K562 (cell line): ENCODE measurements at regions not wholly inside any gene's neighbourhood (a gene's known extent, or its start where the extent isn't known, plus 50 kb on each side); places are given as distances from the start of the nearest gene placed in this dataset.

ENCODE experiments used
- BMI1 ChIP-seq: fragments of 150-350 bp; IDR thresholded peaks from 2 replicates; pipeline ENCODE4 v1.6.1; 2014; ENCODE audit warnings: low read length
- KAT2B ChIP-seq: IDR thresholded peaks from one replicate; pipeline ENCODE4 v1.6.1; 2012; ENCODE audit warnings: low read depth, mild to moderate bottlenecking, control low read depth, inconsistent platforms, low read length, moderate library complexity
- NFE2L1 ChIP-seq: fragments of 450-650 bp; IDR thresholded peaks from 2 replicates; pipeline ENCODE4 v1.6.1; 2016; ENCODE audit warnings: missing genetic modification characterization, low read depth, mild to moderate bottlenecking, missing compliant biosample characterization, moderate library complexity, borderline replicate concordance
- NONO ChIP-seq, 2 experiments: fragments of 200-400 bp in 1 of 2; fragments of 450-650 bp in 1 of 2; formaldehyde crosslinking in 1 of 2; IDR thresholded peaks; 2 replicates each; pipeline ENCODE4 v1.6.1; 2017; ENCODE audit warnings: low read depth in 2 of 2, mild to moderate bottlenecking in 2 of 2, moderate library complexity in 2 of 2, low read length in 1 of 2
- PURB ChIP-seq: sonication (generic); formaldehyde crosslinking; IDR thresholded peaks from 2 replicates; pipeline ENCODE4 v1.9.0; 2021; ENCODE audit warnings: low read depth, mild to moderate bottlenecking, missing genetic modification reagents
- RCOR1 ChIP-seq, 2 experiments: IDR thresholded peaks; 2 replicates each; pipeline ENCODE4 v1.6.1; 2012; ENCODE audit warnings: low read depth in 2 of 2, low read length in 2 of 2, borderline replicate concordance in 1 of 2, improper control_type of control experiment in 1 of 2
- STAG1 ChIP-seq: sonication (generic); formaldehyde crosslinking; IDR thresholded peaks from 2 replicates; pipeline ENCODE4 v1.5.0; 2020; ENCODE audit warnings: missing genetic modification reagents, borderline replicate concordance
- ZNF668 ChIP-seq: fragments of 250-450 bp; sonication (Bioruptor Pico); IDR thresholded peaks from 2 replicates; pipeline ENCODE4 v1.8.0; 2022; ENCODE audit warnings: mild to moderate bottlenecking, inconsistent platforms
- ZZZ3 ChIP-seq: fragments of 450-650 bp; IDR thresholded peaks from 2 replicates; pipeline ENCODE4 v1.6.1; 2016; ENCODE audit warnings: antibody characterized with exemption, mild to moderate bottlenecking, moderate library complexity
- TF ChIP-seq, protein P1 (sequence below): fragments of 200-600 bp; sonication (generic); IDR thresholded peaks from one replicate; pipeline ENCODE4 v1.6.1; 2012; ENCODE audit warnings: mild to moderate bottlenecking, low read depth, low read length, inconsistent platforms
- TF ChIP-seq, protein P2 (sequence below): fragments of 450-650 bp; IDR thresholded peaks from 2 replicates; pipeline ENCODE4 v1.6.1; 2018; ENCODE audit warnings: mild to moderate bottlenecking, low read depth; ENCODE audit not compliant: partially characterized antibody
- TF ChIP-seq, protein P3 (sequence below): sonication (generic); formaldehyde crosslinking; IDR thresholded peaks from 2 replicates; pipeline ENCODE4 v1.8.1; 2023; ENCODE audit warnings: mild to moderate bottlenecking, missing genetic modification reagents

DNA sequence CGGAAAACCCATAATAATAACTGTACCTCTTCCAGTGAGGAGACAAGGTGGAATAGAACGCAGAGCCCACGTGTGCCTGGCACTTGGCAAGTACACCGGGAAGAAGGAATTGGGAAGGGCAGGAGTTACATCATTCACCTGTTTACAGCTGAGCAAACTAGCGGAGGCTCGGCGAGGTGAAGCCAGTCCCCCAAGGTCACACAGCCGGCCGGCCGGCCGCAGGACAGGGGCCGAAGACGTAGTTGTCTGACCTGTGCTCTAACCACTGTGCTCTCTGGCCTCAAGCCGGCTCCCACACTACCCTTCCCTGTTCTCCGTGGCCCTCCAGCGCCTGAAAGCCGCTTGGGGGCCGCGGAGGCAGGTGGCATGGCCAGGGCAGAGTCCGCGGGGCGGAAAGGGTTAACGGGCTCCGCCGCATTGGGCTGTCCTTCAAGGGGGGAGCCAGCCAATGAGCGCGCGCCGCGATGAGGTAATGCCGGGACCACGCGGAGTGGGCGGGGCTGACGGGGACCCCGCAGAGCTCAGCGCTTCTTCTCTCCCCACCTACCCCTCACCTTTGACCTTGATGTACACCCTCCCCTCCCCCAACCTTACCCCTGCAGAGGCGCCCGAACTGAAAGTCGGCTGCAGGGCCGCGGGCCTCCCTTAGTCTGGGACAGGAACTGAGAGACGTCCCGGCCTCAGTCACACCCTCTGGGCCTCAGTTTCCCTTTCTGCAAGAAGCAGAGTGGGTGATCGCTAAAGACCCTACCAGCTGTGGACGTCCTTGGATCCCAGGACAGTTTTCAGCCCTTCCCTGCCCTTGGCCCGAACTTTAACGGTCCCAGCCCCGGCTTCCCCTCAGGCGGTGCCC is 125.1 kb downstream of the C9orf50 start (continued):
- TF ChIP-seq KAT2B (no peak), NFE2L1 (no peak), ZZZ3 (no peak), PURB (CRISPR knock-in tag) (no peak), NONO (IDR thresholded peaks at IDR 0.05; ENCODE audit: low read depth in 2 of 2, low read length in 1 of 2) (no peak), STAG1 (no peak), RCOR1 (IDR thresholded peaks at IDR 0.05; ENCODE audit: borderline replicate concordance in 1 of 2, low read depth in 2 of 2, low read length in 2 of 2) (peak in 1 of 2 experiments; percentile 10; a peak in 1 of 4 replicates), BMI1 (no peak), ZNF668 (CRISPR knock-in tag) (no peak)
- TF ChIP-seq, protein P1, sequence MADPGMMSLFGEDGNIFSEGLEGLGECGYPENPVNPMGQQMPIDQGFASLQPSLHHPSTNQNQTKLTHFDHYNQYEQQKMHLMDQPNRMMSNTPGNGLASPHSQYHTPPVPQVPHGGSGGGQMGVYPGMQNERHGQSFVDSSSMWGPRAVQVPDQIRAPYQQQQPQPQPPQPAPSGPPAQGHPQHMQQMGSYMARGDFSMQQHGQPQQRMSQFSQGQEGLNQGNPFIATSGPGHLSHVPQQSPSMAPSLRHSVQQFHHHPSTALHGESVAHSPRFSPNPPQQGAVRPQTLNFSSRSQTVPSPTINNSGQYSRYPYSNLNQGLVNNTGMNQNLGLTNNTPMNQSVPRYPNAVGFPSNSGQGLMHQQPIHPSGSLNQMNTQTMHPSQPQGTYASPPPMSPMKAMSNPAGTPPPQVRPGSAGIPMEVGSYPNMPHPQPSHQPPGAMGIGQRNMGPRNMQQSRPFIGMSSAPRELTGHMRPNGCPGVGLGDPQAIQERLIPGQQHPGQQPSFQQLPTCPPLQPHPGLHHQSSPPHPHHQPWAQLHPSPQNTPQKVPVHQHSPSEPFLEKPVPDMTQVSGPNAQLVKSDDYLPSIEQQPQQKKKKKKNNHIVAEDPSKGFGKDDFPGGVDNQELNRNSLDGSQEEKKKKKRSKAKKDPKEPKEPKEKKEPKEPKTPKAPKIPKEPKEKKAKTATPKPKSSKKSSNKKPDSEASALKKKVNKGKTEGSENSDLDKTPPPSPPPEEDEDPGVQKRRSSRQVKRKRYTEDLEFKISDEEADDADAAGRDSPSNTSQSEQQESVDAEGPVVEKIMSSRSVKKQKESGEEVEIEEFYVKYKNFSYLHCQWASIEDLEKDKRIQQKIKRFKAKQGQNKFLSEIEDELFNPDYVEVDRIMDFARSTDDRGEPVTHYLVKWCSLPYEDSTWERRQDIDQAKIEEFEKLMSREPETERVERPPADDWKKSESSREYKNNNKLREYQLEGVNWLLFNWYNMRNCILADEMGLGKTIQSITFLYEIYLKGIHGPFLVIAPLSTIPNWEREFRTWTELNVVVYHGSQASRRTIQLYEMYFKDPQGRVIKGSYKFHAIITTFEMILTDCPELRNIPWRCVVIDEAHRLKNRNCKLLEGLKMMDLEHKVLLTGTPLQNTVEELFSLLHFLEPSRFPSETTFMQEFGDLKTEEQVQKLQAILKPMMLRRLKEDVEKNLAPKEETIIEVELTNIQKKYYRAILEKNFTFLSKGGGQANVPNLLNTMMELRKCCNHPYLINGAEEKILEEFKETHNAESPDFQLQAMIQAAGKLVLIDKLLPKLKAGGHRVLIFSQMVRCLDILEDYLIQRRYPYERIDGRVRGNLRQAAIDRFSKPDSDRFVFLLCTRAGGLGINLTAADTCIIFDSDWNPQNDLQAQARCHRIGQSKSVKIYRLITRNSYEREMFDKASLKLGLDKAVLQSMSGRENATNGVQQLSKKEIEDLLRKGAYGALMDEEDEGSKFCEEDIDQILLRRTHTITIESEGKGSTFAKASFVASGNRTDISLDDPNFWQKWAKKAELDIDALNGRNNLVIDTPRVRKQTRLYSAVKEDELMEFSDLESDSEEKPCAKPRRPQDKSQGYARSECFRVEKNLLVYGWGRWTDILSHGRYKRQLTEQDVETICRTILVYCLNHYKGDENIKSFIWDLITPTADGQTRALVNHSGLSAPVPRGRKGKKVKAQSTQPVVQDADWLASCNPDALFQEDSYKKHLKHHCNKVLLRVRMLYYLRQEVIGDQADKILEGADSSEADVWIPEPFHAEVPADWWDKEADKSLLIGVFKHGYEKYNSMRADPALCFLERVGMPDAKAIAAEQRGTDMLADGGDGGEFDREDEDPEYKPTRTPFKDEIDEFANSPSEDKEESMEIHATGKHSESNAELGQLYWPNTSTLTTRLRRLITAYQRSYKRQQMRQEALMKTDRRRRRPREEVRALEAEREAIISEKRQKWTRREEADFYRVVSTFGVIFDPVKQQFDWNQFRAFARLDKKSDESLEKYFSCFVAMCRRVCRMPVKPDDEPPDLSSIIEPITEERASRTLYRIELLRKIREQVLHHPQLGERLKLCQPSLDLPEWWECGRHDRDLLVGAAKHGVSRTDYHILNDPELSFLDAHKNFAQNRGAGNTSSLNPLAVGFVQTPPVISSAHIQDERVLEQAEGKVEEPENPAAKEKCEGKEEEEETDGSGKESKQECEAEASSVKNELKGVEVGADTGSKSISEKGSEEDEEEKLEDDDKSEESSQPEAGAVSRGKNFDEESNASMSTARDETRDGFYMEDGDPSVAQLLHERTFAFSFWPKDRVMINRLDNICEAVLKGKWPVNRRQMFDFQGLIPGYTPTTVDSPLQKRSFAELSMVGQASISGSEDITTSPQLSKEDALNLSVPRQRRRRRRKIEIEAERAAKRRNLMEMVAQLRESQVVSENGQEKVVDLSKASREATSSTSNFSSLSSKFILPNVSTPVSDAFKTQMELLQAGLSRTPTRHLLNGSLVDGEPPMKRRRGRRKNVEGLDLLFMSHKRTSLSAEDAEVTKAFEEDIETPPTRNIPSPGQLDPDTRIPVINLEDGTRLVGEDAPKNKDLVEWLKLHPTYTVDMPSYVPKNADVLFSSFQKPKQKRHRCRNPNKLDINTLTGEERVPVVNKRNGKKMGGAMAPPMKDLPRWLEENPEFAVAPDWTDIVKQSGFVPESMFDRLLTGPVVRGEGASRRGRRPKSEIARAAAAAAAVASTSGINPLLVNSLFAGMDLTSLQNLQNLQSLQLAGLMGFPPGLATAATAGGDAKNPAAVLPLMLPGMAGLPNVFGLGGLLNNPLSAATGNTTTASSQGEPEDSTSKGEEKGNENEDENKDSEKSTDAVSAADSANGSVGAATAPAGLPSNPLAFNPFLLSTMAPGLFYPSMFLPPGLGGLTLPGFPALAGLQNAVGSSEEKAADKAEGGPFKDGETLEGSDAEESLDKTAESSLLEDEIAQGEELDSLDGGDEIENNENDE = no peak
- TF ChIP-seq, protein P2, sequence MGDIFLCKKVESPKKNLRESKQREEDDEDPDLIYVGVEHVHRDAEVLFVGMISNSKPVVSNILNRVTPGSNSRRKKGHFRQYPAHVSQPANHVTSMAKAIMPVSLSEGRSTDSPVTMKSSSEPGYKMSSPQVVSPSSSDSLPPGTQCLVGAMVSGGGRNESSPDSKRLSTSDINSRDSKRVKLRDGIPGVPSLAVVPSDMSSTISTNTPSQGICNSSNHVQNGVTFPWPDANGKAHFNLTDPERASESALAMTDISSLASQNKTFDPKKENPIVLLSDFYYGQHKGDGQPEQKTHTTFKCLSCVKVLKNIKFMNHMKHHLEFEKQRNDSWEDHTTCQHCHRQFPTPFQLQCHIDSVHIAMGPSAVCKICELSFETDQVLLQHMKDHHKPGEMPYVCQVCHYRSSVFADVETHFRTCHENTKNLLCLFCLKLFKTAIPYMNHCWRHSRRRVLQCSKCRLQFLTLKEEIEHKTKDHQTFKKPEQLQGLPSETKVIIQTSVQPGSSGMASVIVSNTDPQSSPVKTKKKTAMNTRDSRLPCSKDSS = no peak
- TF ChIP-seq, protein P3, sequence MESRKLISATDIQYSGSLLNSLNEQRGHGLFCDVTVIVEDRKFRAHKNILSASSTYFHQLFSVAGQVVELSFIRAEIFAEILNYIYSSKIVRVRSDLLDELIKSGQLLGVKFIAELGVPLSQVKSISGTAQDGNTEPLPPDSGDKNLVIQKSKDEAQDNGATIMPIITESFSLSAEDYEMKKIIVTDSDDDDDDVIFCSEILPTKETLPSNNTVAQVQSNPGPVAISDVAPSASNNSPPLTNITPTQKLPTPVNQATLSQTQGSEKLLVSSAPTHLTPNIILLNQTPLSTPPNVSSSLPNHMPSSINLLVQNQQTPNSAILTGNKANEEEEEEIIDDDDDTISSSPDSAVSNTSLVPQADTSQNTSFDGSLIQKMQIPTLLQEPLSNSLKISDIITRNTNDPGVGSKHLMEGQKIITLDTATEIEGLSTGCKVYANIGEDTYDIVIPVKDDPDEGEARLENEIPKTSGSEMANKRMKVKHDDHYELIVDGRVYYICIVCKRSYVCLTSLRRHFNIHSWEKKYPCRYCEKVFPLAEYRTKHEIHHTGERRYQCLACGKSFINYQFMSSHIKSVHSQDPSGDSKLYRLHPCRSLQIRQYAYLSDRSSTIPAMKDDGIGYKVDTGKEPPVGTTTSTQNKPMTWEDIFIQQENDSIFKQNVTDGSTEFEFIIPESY (CRISPR knock-in tag) = peak; percentile 10; the same call in 1 of the 2 replicates
